ENCODE measurements at regions not wholly inside any gene's neighbourhood (a gene's known extent, or its start where the extent isn't known, plus 50 kb on each side); places are given as distances from the start of the nearest gene placed in this dataset.

- no peak for DNase-seq (ENCODE audit: low spot score)
Observed at GRCh38 chr16:87241137-87241771, 75.9 kb downstream of the C16orf95 start.

- no peak for DNase-seq (ENCODE audit: low spot score)
Observed at GRCh38 chr16:87243478-87243877, 73.7 kb downstream of the C16orf95 start.

- no peak for DNase-seq (ENCODE audit: low spot score)
Observed at GRCh38 chr16:87244636-87245197, 72.5 kb downstream of the C16orf95 start.

GRCh38 chr16:87245511-87245910 is 71.7 kb downstream of the C16orf95 start:
- no peak for DNase-seq (ENCODE audit: low spot score)

- DNase-seq (ENCODE audit: low spot score) = no peak
Observed at GRCh38 chr16:87246269-87247065, 70.7 kb downstream of the C16orf95 start.

GRCh38 chr16:87248714-87249113 is 68.5 kb downstream of the C16orf95 start:
- no peak for DNase-seq (ENCODE audit: low spot score)

GRCh38 chr16:87249425-87249824 is 67.8 kb downstream of the C16orf95 start:
- DNase-seq (ENCODE audit: low spot score) = no peak

GRCh38 chr16:87250431-87250960 is 66.7 kb downstream of the C16orf95 start:
- peak; percentile 7 for DNase-seq (ENCODE audit: low spot score)

- DNase-seq (ENCODE audit: low spot score) = no peak
Observed at GRCh38 chr16:87252269-87252970, 64.8 kb downstream of the C16orf95 start.
